KMS-11 (cell line): ENCODE measurements at regions not wholly inside any gene's neighbourhood (a gene's known extent, or its start where the extent isn't known, plus 50 kb on each side); places are given as distances from the start of the nearest gene placed in this dataset.
"Not testable (repeated sequence)": the region's sequence is repeated elsewhere in the genome, so short reads cannot be mapped to it uniquely, and the experiment has no call there.

ENCODE experiments used
- H2AFZ ChIP-seq: fragments of 200-600 bp; sonication (generic); 2 replicates; pipeline ENCODE4 v1.6.1; 2016; ENCODE audit warnings: antibody characterized with exemption, mixed run types, low read depth
- H3K27ac ChIP-seq: fragments of 200-600 bp; sonication (generic); 2 replicates; pipeline ENCODE4 v1.6.1; 2016; ENCODE audit warnings: mild to moderate bottlenecking, mixed run types
- H3K27me3 ChIP-seq: fragments of 200-600 bp; sonication (generic); 2 replicates; pipeline ENCODE4 v1.6.1; 2017; ENCODE audit warnings: mild to moderate bottlenecking, low read depth, mixed run types, moderate library complexity; ENCODE audit not compliant: insufficient read depth
- H3K36me3 ChIP-seq: fragments of 200-600 bp; sonication (generic); 2 replicates; pipeline ENCODE4 v1.6.1; 2017; ENCODE audit warnings: mild to moderate bottlenecking, mixed run types; ENCODE audit not compliant: insufficient read depth
- H3K4me1 ChIP-seq: fragments of 200-600 bp; sonication (generic); 2 replicates; pipeline ENCODE4 v1.6.1; 2016; ENCODE audit warnings: mild to moderate bottlenecking, low read depth, mixed run types; ENCODE audit not compliant: poor library complexity, severe bottlenecking
- H3K4me2 ChIP-seq: fragments of 200-600 bp; sonication (generic); 2 replicates; pipeline ENCODE4 v1.7.0; 2016; ENCODE audit warnings: mild to moderate bottlenecking, mixed run types
- H3K4me3 ChIP-seq: fragments of 200-600 bp; sonication (generic); IDR thresholded peaks from 2 replicates; pipeline ENCODE4 v1.6.1; 2017; ENCODE audit warnings: low read depth, low read length, mixed read lengths; ENCODE audit not compliant: insufficient read depth
- H3K79me2 ChIP-seq: fragments of 200-600 bp; sonication (generic); 2 replicates; pipeline ENCODE4 v1.6.1; 2016; ENCODE audit warnings: low read depth, mixed run types; ENCODE audit not compliant: insufficient read depth
- H3K9ac ChIP-seq: fragments of 200-600 bp; sonication (generic); 2 replicates; pipeline ENCODE4 v1.6.1; 2016; ENCODE audit warnings: mild to moderate bottlenecking, mixed run types
- H4K20me1 ChIP-seq: fragments of 200-600 bp; sonication (generic); 2 replicates; pipeline ENCODE4 v1.6.1; 2016; ENCODE audit warnings: mild to moderate bottlenecking, mixed run types; ENCODE audit not compliant: insufficient read depth
- TF ChIP-seq, protein P1 (sequence below): fragments of 200-600 bp; sonication (generic); conservative IDR thresholded peaks from 2 replicates; pipeline ENCODE4 v1.6.1; 2017; ENCODE audit warnings: low read depth, mild to moderate bottlenecking, antibody characterized with exemption, low read length, moderate library complexity, mixed read lengths

DNA sequence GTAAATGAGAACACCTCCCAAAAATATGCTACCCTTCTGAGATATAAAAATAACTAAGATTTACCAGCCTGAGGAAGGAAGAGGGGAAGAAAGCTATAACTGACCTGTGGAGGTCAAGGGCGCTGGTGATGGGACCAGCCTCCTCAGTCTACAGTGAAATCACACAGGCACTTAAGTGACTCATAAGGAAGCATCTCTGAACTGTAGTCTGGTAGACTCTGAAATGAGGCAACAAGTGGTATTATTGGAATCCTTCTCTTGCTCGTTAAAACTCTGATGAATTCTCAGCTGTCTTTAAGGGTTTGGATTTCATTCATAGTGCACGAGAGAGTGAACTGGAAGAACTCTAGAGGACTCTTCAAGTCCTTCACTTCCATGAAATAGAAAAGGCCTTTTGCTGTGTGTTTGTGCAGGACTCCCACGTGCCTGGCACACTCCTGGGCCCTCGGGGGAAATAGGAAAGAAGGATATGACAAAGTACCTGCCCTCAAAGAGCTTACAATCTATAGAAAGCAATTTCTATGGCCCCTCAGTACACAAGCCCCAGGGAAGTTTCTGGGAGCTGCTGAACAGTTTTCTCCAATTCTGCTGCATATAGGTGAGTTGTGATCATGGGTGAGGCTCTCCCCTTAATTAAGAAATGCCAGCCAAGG is 231.8 kb upstream of the RREB1 start:
- TF ChIP-seq, protein P1, sequence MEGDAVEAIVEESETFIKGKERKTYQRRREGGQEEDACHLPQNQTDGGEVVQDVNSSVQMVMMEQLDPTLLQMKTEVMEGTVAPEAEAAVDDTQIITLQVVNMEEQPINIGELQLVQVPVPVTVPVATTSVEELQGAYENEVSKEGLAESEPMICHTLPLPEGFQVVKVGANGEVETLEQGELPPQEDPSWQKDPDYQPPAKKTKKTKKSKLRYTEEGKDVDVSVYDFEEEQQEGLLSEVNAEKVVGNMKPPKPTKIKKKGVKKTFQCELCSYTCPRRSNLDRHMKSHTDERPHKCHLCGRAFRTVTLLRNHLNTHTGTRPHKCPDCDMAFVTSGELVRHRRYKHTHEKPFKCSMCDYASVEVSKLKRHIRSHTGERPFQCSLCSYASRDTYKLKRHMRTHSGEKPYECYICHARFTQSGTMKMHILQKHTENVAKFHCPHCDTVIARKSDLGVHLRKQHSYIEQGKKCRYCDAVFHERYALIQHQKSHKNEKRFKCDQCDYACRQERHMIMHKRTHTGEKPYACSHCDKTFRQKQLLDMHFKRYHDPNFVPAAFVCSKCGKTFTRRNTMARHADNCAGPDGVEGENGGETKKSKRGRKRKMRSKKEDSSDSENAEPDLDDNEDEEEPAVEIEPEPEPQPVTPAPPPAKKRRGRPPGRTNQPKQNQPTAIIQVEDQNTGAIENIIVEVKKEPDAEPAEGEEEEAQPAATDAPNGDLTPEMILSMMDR: no peak
- Histone ChIP-seq H2AFZ (no peak overlapping the region), H3K27ac (no peak overlapping the region), H3K4me3 (no peak overlapping the region), H3K4me2 (no peak overlapping the region), H3K4me1 (peaks cover 10% of the 10 kb centered on the region), H3K27me3 (no peaks in the 10 kb centered on the region), H4K20me1 (no peaks in the 10 kb centered on the region), H3K9ac (no peak overlapping the region), H3K79me2 (no peaks in the 10 kb centered on the region), H3K36me3 (no peaks in the 10 kb centered on the region)

DNA sequence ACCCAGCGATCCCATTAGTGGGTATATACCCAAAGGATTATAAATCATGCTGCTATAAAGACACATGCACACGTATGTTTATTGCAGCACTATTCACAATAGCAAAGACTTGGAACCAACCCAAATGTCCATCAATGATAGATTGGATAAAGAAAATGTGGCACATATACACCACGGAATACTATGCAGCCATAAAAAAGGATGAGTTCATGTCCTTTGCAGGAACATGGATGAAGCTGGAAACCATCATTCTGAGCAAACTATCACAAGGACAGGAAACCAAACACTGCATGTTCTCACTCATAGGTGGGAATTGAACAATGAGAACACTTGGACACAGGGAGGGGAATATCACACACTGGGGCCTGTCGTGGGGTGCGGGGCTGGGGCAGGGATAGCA is 230.0 kb upstream of the RREB1 start:
- not testable (repeated sequence) for H3K4me3 ChIP-seq, H3K27me3 ChIP-seq, H3K27ac ChIP-seq, H3K36me3 ChIP-seq, H4K20me1 ChIP-seq, H3K4me1 ChIP-seq, H2AFZ ChIP-seq, H3K4me2 ChIP-seq, H3K9ac ChIP-seq, H3K79me2 ChIP-seq

DNA sequence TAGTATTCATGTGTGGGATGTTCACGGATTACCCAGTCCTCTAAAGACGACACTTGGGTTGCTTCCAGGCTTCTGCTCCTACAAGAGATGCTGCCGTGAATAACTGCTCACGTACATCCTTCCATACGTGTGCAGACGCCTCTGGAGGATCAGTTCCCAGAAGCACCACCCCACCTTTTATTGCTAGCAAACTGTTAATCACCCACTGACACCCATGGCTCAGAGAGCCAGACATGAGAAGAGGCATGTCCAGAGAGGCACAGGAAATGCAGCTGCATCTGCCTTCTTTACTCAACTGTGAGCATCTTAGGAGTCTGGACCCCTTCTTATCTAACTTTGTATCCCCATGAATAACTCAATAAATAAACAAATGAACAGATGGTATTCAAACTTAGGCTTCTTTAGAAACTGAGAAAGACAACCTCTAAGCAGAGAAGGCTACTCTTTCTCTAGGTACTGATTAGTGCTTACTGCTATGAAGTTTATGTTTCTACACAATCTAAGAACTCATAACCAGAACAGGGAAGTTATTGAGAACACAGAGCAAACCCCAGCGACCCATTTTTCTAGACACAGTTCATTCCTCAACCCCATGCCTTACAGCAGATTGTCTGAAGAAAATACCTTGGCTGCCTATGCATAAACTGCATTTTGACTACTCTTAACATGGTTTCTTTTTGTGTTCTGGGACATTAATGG is 228.7 kb upstream of the RREB1 start:
- H3K27ac ChIP-seq: no peak overlapping the region
- no peaks in the 10 kb centered on the region for H3K79me2 ChIP-seq
- no peak overlapping the region for H3K4me2 ChIP-seq

DNA sequence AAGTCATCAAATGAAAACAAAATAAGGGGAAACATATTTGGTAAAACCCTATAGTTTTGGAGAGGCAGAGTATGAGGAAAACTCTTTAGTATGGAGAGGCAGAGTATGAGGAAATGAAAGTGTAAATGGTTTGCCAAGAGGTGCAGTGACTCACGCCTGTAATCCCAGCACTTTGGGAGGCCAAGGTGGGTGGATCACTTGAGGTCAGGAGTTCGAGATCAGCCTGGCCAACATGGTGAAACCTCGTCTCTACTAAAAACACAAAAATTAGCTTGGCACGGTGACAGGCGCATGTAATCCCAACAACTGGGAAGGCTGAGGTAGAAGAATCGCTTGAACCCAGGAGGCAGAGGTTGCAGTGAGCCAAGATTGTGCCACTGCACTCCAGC is 228.2 kb upstream of the RREB1 start:
- not testable (repeated sequence) for H3K27me3 ChIP-seq, H3K4me2 ChIP-seq, H3K9ac ChIP-seq

More for the DNA sequence above, 228.7 kb upstream of the RREB1 start:
- Histone ChIP-seq H3K27me3 (no peaks in the 10 kb centered on the region), H3K4me3 (no peak overlapping the region), H3K36me3 (no peaks in the 10 kb centered on the region), H3K9ac (no peak overlapping the region), H4K20me1 (no peaks in the 10 kb centered on the region), H2AFZ (no peak overlapping the region; the same call in 1 of the 2 replicates), H3K4me1 (peaks cover 10% of the 10 kb centered on the region)
- TF ChIP-seq, protein P1: no peak

DNA sequence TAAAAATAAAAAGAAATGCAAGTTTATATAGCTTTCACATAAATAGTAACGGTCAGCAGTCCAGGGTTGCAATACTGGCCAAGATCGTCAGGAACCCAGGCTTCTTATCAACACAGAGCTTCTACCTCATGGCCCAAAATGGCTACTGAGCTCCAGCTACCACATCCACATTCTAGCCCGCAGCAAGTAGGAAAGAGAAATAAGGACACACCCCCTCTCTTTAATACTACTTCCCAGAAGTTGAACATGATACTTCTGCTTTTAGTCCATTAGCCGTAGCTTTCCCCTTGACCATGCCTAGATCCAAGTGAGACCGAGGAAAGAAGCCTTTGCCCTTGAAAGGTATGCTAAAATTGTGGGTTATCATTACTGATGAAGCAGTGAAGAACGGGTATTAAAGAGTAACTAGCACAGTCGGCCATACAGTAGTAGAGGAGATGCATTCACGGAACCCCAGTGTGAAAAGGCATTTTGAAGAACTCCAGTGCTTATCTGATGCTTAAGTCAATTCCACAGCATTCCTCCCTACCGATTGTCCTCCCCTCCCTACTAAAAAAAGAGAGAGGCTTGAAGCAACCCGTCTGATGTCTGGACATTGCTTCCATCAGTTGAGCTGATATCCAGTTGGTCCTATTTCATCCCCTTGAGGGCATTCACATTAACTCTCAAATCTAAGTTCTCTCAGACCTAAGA is 226.9 kb upstream of the RREB1 start:
- no peak overlapping the region for H2AFZ ChIP-seq
- TF ChIP-seq, protein P1: no peak
- H3K79me2 ChIP-seq: no peaks in the 10 kb centered on the region
- peaks cover 10% of the 10 kb centered on the region for H3K4me1 ChIP-seq
- H4K20me1 ChIP-seq: no peaks in the 10 kb centered on the region
- H3K9ac ChIP-seq: no peak overlapping the region
- no peaks in the 10 kb centered on the region for H3K36me3 ChIP-seq
- no peaks in the 10 kb centered on the region for H3K27me3 ChIP-seq
- H3K4me2 ChIP-seq: no peak overlapping the region
- H3K27ac ChIP-seq: no peak overlapping the region
- no peak overlapping the region for H3K4me3 ChIP-seq

More for the DNA sequence above, 228.2 kb upstream of the RREB1 start:
- H3K27ac ChIP-seq, H4K20me1 ChIP-seq, H3K4me3 ChIP-seq, H3K36me3 ChIP-seq, H3K79me2 ChIP-seq, H3K4me1 ChIP-seq, H2AFZ ChIP-seq: not testable (repeated sequence)
